ENCODE measurements at regions not wholly inside any gene's neighbourhood (a gene's known extent, or its start where the extent isn't known, plus 50 kb on each side); places are given as distances from the start of the nearest gene placed in this dataset.

DNA sequence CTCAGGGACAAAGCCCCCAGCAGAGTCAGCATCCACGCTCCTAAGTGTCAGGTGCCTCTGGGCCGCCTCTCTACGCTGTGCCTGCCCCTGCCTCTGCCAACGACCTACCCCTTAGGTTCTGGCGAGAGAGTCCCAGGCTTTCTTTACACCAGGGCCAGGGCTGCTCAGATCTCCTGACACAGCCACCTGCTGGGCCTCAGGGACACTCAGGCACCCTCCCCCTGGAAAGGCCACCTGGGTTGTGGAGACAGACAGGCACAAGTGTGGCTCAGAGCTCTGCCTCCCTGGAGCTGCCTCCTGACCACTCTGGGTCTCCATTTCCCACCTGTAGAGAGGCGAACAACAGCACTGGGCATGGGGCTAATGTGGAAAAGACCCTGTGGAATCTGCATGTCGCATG is 90.0 kb upstream of the ADRA2C start:
- TF ChIP-seq, protein P1, sequence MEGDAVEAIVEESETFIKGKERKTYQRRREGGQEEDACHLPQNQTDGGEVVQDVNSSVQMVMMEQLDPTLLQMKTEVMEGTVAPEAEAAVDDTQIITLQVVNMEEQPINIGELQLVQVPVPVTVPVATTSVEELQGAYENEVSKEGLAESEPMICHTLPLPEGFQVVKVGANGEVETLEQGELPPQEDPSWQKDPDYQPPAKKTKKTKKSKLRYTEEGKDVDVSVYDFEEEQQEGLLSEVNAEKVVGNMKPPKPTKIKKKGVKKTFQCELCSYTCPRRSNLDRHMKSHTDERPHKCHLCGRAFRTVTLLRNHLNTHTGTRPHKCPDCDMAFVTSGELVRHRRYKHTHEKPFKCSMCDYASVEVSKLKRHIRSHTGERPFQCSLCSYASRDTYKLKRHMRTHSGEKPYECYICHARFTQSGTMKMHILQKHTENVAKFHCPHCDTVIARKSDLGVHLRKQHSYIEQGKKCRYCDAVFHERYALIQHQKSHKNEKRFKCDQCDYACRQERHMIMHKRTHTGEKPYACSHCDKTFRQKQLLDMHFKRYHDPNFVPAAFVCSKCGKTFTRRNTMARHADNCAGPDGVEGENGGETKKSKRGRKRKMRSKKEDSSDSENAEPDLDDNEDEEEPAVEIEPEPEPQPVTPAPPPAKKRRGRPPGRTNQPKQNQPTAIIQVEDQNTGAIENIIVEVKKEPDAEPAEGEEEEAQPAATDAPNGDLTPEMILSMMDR (IDR thresholded peaks at IDR 0.05), result no peak
- TF ChIP-seq EZH2 (IDR thresholded peaks at IDR 0.05) (no peak), EZH2phosphoT487 (IDR thresholded peaks at IDR 0.05) (no peak)
